Keratinocyte (primary cell): ENCODE measurements at regions not wholly inside any gene's neighbourhood (a gene's known extent, or its start where the extent isn't known, plus 50 kb on each side); places are given as distances from the start of the nearest gene placed in this dataset.

Experiments
- DNase-seq: peaks from one replicate; pipeline ENCODE4 v3.0.0-alpha.2; 2011; ENCODE audit warnings: low read depth, missing footprints, low spot score
- FAIRE-seq: peaks from 2 replicates; lab custom pipeline; 2011; peaks lifted over from hg19 to GRCh38; lab: Jason Lieb, UNC
- H2AFZ ChIP-seq: 2 replicates; pipeline ENCODE4 v1.6.0; 2012; ENCODE audit warnings: low read length, control low read depth, inconsistent platforms; ENCODE audit not compliant: control insufficient read depth
- H3K27ac ChIP-seq: 2 replicates; pipeline ENCODE4 v1.5.1; 2011; ENCODE audit warnings: low read length; ENCODE audit not compliant: control insufficient read depth, insufficient read depth
- H3K27me3 ChIP-seq: 3 replicates; pipeline ENCODE4 v1.6.0; 2011; ENCODE audit warnings: low read length; ENCODE audit not compliant: control insufficient read depth, insufficient read depth; ENCODE audit errors: extremely low read depth
- H3K36me3 ChIP-seq, 2 experiments: 2 replicates in 1 of 2; 3 replicates in 1 of 2; pipeline ENCODE4 v1.5.1; 2011; ENCODE audit warnings: low read length in 2 of 2, mild to moderate bottlenecking in 1 of 2; ENCODE audit not compliant: control insufficient read depth in 2 of 2, insufficient read depth in 2 of 2; ENCODE audit errors: extremely low read depth in 1 of 2
- H3K4me1 ChIP-seq: 3 replicates; pipeline ENCODE4 v1.5.1; 2011; ENCODE audit warnings: low read length; ENCODE audit not compliant: control insufficient read depth, insufficient read depth; ENCODE audit errors: extremely low read depth
- H3K4me2 ChIP-seq: 3 replicates; pipeline ENCODE4 v1.6.0; 2011; ENCODE audit warnings: low read depth, low read length; ENCODE audit not compliant: control insufficient read depth, insufficient read depth; ENCODE audit errors: extremely low read depth
- H3K4me3 ChIP-seq, 3 experiments: fragments of 200-600 bp in 1 of 3; sonication (generic) in 1 of 3; 2 replicates in 2 of 3; 3 replicates in 1 of 3; pipeline ENCODE4 v1.5.1; 2011 to 2016; ENCODE audit warnings: low read length in 3 of 3, mild to moderate bottlenecking in 3 of 3, control low read depth in 2 of 3, inconsistent platforms in 1 of 3, low read depth in 1 of 3, mixed read lengths in 1 of 3, mixed run types in 1 of 3, moderate library complexity in 1 of 3; ENCODE audit not compliant: control insufficient read depth in 2 of 3, insufficient read depth in 2 of 3; ENCODE audit errors: extremely low read depth in 1 of 3
- H3K79me2 ChIP-seq: 2 replicates; pipeline ENCODE4 v1.6.0; 2012; ENCODE audit warnings: low read length; ENCODE audit not compliant: control insufficient read depth, insufficient read depth
- H3K9ac ChIP-seq: 3 replicates; pipeline ENCODE4 v1.6.0; 2011; ENCODE audit warnings: low read length; ENCODE audit not compliant: control insufficient read depth, insufficient read depth; ENCODE audit errors: extremely low read depth
- H3K9me1 ChIP-seq: 3 replicates; pipeline ENCODE4 v1.6.0; 2011; ENCODE audit warnings: low read length; ENCODE audit not compliant: control insufficient read depth, insufficient read depth; ENCODE audit errors: extremely low read depth
- H3K9me3 ChIP-seq: 2 replicates; pipeline ENCODE4 v1.5.1; 2012; ENCODE audit warnings: low read depth, low read length; ENCODE audit not compliant: control insufficient read depth
- H4K20me1 ChIP-seq: 3 replicates; pipeline ENCODE4 v1.6.0; 2011; ENCODE audit warnings: low read length; ENCODE audit not compliant: control insufficient read depth, insufficient read depth; ENCODE audit errors: extremely low read depth
- EZH2 ChIP-seq: IDR thresholded peaks from one replicate; pipeline ENCODE4 v1.6.1; 2012; ENCODE audit warnings: inconsistent platforms, mild to moderate bottlenecking, low read length, moderate library complexity
- dilution Hi-C: fragments of 300-500 bp; cut with MboI; formaldehyde crosslinking; loops from one replicate; pipeline ENCODE4 v1.7.0; 2020; ENCODE audit warnings: low sequenced_read_pairs; ENCODE audit not compliant: extremely low pct_ligation_motif_present
- TF ChIP-seq, protein P1 (sequence below), 3 experiments: IDR thresholded peaks in 1 of 3; conservative IDR thresholded peaks in 1 of 3; optimal IDR thresholded peaks in 1 of 3; 2 replicates in 2 of 3; 3 replicates in 1 of 3; pipeline versions ENCODE3 to v1.5.1; 2011; ENCODE audit warnings: low read length in 3 of 3, mild to moderate bottlenecking in 3 of 3, moderate library complexity in 2 of 3, control low read depth in 1 of 3, inconsistent platforms in 1 of 3; ENCODE audit not compliant: insufficient read depth in 2 of 3; ENCODE audit errors: extremely low read depth in 1 of 3

DNA sequence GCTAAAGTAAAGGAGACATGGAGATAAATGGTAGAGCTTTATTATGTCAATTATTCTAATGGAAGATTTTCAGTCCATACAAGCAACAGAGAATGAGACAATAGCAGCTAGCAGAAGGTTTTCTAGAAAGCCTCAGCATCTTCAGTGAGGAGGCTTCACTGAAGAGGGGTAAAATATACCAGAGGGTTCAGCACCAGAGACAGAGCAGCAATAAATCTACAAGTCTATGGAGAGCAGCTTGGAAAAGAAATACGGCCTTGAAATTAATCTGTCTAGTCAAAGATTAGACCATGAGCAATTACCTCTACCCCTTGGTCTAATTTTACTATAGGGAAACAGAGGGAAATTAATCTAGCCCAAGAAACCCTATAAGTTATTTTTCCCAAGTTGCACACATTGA, 185.7 kb upstream of the CRIM1 start:
- H3K4me2 ChIP-seq: no peak overlapping the region
- H4K20me1 ChIP-seq: no peaks in the 10 kb centered on the region
- no peaks in the 10 kb centered on the region for H3K9me3 ChIP-seq
- dilution Hi-C loops: no loop called here
- TF ChIP-seq, protein P1, sequence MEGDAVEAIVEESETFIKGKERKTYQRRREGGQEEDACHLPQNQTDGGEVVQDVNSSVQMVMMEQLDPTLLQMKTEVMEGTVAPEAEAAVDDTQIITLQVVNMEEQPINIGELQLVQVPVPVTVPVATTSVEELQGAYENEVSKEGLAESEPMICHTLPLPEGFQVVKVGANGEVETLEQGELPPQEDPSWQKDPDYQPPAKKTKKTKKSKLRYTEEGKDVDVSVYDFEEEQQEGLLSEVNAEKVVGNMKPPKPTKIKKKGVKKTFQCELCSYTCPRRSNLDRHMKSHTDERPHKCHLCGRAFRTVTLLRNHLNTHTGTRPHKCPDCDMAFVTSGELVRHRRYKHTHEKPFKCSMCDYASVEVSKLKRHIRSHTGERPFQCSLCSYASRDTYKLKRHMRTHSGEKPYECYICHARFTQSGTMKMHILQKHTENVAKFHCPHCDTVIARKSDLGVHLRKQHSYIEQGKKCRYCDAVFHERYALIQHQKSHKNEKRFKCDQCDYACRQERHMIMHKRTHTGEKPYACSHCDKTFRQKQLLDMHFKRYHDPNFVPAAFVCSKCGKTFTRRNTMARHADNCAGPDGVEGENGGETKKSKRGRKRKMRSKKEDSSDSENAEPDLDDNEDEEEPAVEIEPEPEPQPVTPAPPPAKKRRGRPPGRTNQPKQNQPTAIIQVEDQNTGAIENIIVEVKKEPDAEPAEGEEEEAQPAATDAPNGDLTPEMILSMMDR (optimal IDR thresholded peaks at IDR 0.05 in 1 of 3, IDR thresholded peaks at IDR 0.05 in 1 of 3, conservative IDR thresholded peaks at IDR 0.05 in 1 of 3; ENCODE audit: extremely low read depth in 1 of 3, insufficient read depth in 2 of 3, low read length in 3 of 3): no peak
- TF ChIP-seq EZH2: no peak
- H3K27ac ChIP-seq: no peak overlapping the region
- H3K4me1 ChIP-seq: peaks cover 5% of the 10 kb centered on the region
- H3K27me3 ChIP-seq: no peaks in the 10 kb centered on the region
- H2AFZ ChIP-seq: no peak overlapping the region
- FAIRE-seq (no peak), DNase-seq (no peak)
- H3K9ac ChIP-seq: no peak overlapping the region
- no peaks in the 10 kb centered on the region for H3K36me3 ChIP-seq
- no peak overlapping the region for H3K4me3 ChIP-seq
- no peaks in the 10 kb centered on the region for H3K9me1 ChIP-seq
- no peaks in the 10 kb centered on the region for H3K79me2 ChIP-seq

DNA sequence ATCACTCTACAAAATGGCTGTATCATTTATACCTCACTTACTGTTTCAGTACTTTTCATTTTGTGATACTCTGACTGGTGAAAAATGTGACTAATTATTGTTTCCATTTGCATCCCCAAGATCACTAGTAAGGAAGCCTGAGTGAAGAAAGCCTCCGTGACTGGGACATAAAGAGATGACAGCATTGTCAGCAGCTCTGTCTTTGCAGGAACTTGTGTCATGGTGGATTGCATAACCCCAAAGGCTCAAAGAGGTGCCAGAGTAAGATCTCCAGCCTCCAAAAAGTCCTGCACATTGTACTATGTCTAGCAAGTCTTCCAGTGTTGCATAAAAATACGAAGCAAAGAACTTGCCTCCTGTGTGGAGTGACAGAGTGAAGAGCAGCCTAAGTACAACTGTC, 187.5 kb upstream of the CRIM1 start:
- no peaks in the 10 kb centered on the region for H4K20me1 ChIP-seq
- no peak overlapping the region for H3K4me2 ChIP-seq
- no peaks in the 10 kb centered on the region for H3K9me1 ChIP-seq
- no peaks in the 10 kb centered on the region for H3K79me2 ChIP-seq
- H2AFZ ChIP-seq: no peak overlapping the region
- H3K4me1 ChIP-seq: no peaks in the 10 kb centered on the region
- no peak for TF ChIP-seq EZH2
- TF ChIP-seq, protein P1 (optimal IDR thresholded peaks at IDR 0.05 in 1 of 3, IDR thresholded peaks at IDR 0.05 in 1 of 3, conservative IDR thresholded peaks at IDR 0.05 in 1 of 3; ENCODE audit: extremely low read depth in 1 of 3, insufficient read depth in 2 of 3, low read length in 3 of 3): no peak
- H3K27me3 ChIP-seq: no peaks in the 10 kb centered on the region
- no peak overlapping the region for H3K27ac ChIP-seq
- H3K4me3 ChIP-seq: no peak overlapping the region
- DNase-seq (no peak), FAIRE-seq (no peak)
- no peaks in the 10 kb centered on the region for H3K36me3 ChIP-seq
- no peak overlapping the region for H3K9ac ChIP-seq
- H3K9me3 ChIP-seq: no peaks in the 10 kb centered on the region
- dilution Hi-C loops: no loop called here
